HCT116 (cell line): ENCODE measurements at regions not wholly inside any gene's neighbourhood (a gene's known extent, or its start where the extent isn't known, plus 50 kb on each side); places are given as distances from the start of the nearest gene placed in this dataset.

ENCODE experiments used
- ATAC-seq: fragments of 200-7000 bp; cut with Tn5 transposase; 2 replicates; pipeline ENCODE4 v1.9.1; 2020; ENCODE audit warnings: mild to moderate bottlenecking, moderate library complexity
- BruUV-seq: library from RNA; stranded (reverse); fragments of 400-500 nt; replicated peaks from 2 replicates; lab custom pipeline; 2021; lab: Mats Ljungman, UMichigan
- CTCF ChIA-PET: fragments of 300-600 bp; sonication (Branson Sonifier 250); formaldehyde crosslinking; loops from one replicate; lab custom pipeline; 2021; ENCODE audit warnings: antibody characterized with exemption; lab: Charles Lee
- POLR2A ChIA-PET: fragments of 300-600, 350-600 bp; sonication (Branson Sonifier 250); formaldehyde crosslinking; loops from one replicate; lab custom pipeline; 2021; ENCODE audit warnings: antibody characterized with exemption; lab: Charles Lee
- RAD21 ChIA-PET, 2 experiments: fragments of 300-600 bp; sonication (Branson Sonifier 250); formaldehyde crosslinking; loops; one replicate each; lab custom pipeline; 2023; ENCODE audit warnings: low total read pairs in 2 of 2; ENCODE audit not compliant: uncharacterized antibody in 2 of 2, unreplicated experiment in 2 of 2, low non-redundant PET in 1 of 2; lab: Charles Lee
- DNase-seq: peaks from one replicate; pipeline ENCODE4 v3.0.0-alpha.2; 2010; ENCODE audit warnings: low read depth, low spot score
- H2AFZ ChIP-seq: fragments of 200-600 bp; shearing (Covaris generic), sonication (generic); 2 replicates; pipeline ENCODE4 v1.6.1; 2017; ENCODE audit warnings: low read depth, mixed run types, mixed read lengths, antibody characterized with exemption, low read length; ENCODE audit not compliant: poor library complexity, severe bottlenecking
- H3K27ac ChIP-seq: 2 replicates; pipeline ENCODE4 v1.5.1; 2012; ENCODE audit warnings: low read depth, low read length
- H3K27me3 ChIP-seq: fragments of 200-600 bp; sonication (generic); 2 replicates; pipeline ENCODE4 v1.6.1; 2016; ENCODE audit warnings: mixed run types, low read length, mixed read lengths; ENCODE audit not compliant: insufficient read depth
- H3K36me3 ChIP-seq, 2 experiments: fragments of 200-500 bp in 1 of 2; fragments of 200-600 bp in 1 of 2; sonication (Bioruptor generic) in 1 of 2; sonication (generic) in 1 of 2; 2 replicates each; pipeline versions ENCODE4 v1.5.1 to v1.6.1; 2014 to 2016; ENCODE audit warnings: low read length in 2 of 2, inconsistent platforms in 1 of 2, mixed read lengths in 1 of 2, mixed run types in 1 of 2; ENCODE audit not compliant: insufficient read depth in 2 of 2, control insufficient read depth in 1 of 2
- H3K4me1 ChIP-seq, 2 experiments: fragments of 200-600 bp in 1 of 2; sonication (generic) in 1 of 2; 2 replicates each; pipeline versions ENCODE4 v1.5.1 to v1.6.1; 2012 to 2017; ENCODE audit warnings: low read length in 2 of 2, inconsistent platforms in 1 of 2, mild to moderate bottlenecking in 1 of 2, mixed read lengths in 1 of 2, mixed run types in 1 of 2, moderate library complexity in 1 of 2; ENCODE audit not compliant: insufficient read depth in 2 of 2, control insufficient read depth in 1 of 2
- H3K4me2 ChIP-seq: fragments of 200-600 bp; sonication (generic); 2 replicates; pipeline ENCODE4 v1.6.1; 2017; ENCODE audit warnings: mixed run types, low read length, mixed read lengths
- H3K4me3 ChIP-seq, 2 experiments: fragments of 200-600 bp in 1 of 2; sonication (generic) in 1 of 2; replicated peaks in 1 of 2; 2 replicates each; pipeline ENCODE4 v1.5.1; 2011 to 2016; ENCODE audit warnings: low read length in 2 of 2, control low read depth in 1 of 2, low read depth in 1 of 2, mild to moderate bottlenecking in 1 of 2, mixed read lengths in 1 of 2, mixed run types in 1 of 2
- H3K79me2 ChIP-seq: fragments of 200-600 bp; sonication (generic); 2 replicates; pipeline ENCODE4 v1.6.1; 2017; ENCODE audit warnings: mild to moderate bottlenecking, mixed run types, low read length, moderate library complexity, mixed read lengths; ENCODE audit not compliant: insufficient read depth
- H3K9ac ChIP-seq: fragments of 200-600 bp; sonication (generic); 2 replicates; pipeline ENCODE4 v1.6.1; 2016; ENCODE audit warnings: low read length, mixed read lengths
- H3K9me2 ChIP-seq: fragments of 200-600 bp; sonication (generic), shearing (Covaris generic); 2 replicates; pipeline ENCODE4 v1.6.1; 2017; ENCODE audit warnings: mixed run types, mild to moderate bottlenecking, moderate library complexity; ENCODE audit not compliant: insufficient read depth
- H3K9me3 ChIP-seq, 2 experiments: fragments of 200-500 bp in 1 of 2; fragments of 200-600 bp in 1 of 2; sonication (Bioruptor generic) in 1 of 2; sonication (generic) in 1 of 2; 2 replicates each; pipeline ENCODE4 v1.6.1; 2014 to 2017; ENCODE audit warnings: low read length in 2 of 2, mixed read lengths in 2 of 2, inconsistent platforms in 1 of 2, low read depth in 1 of 2, mild to moderate bottlenecking in 1 of 2, mixed run types in 1 of 2, moderate library complexity in 1 of 2; ENCODE audit not compliant: control insufficient read depth in 1 of 2, insufficient read depth in 1 of 2
- H4K20me1 ChIP-seq: fragments of 200-600 bp; sonication (generic), shearing (Covaris generic); 2 replicates; pipeline ENCODE4 v1.6.1; 2017; ENCODE audit warnings: mixed run types, mild to moderate bottlenecking, moderate library complexity; ENCODE audit not compliant: insufficient read depth
- ATF3 ChIP-seq: IDR thresholded peaks from 2 replicates; pipeline ENCODE4 v1.6.1; 2012
- CBX3 ChIP-seq: IDR thresholded peaks from 2 replicates; pipeline ENCODE4 v1.6.1; 2012; ENCODE audit warnings: low read depth
- CEBPB ChIP-seq: IDR thresholded peaks from 2 replicates; pipeline ENCODE4 v1.6.1; 2012; ENCODE audit warnings: low read depth
- EGR1 ChIP-seq: IDR thresholded peaks from 2 replicates; pipeline ENCODE4 v1.6.1; 2012; ENCODE audit warnings: low read depth
- ELF1 ChIP-seq: IDR thresholded peaks from 2 replicates; pipeline ENCODE4 v1.6.1; 2012; ENCODE audit warnings: low read depth, borderline replicate concordance
- EZH2 ChIP-seq: fragments of 200-600 bp; sonication (generic); IDR thresholded peaks from 2 replicates; pipeline ENCODE4 v1.6.1; 2017; ENCODE audit warnings: antibody characterized with exemption, mixed run types
- EZH2phosphoT487 ChIP-seq: fragments of 200-600 bp; IDR thresholded peaks from 2 replicates; pipeline ENCODE4 v1.6.1; 2018; ENCODE audit warnings: antibody characterized with exemption, borderline replicate concordance
- FOSL1 ChIP-seq: IDR thresholded peaks from 2 replicates; pipeline ENCODE4 v1.6.1; 2012; ENCODE audit warnings: low read depth
- JUND ChIP-seq: IDR thresholded peaks from 2 replicates; pipeline ENCODE4 v1.6.1; 2012
- POLR2A ChIP-seq: IDR thresholded peaks from 2 replicates; pipeline ENCODE4 v1.7.0; 2011; ENCODE audit warnings: borderline replicate concordance; ENCODE audit not compliant: insufficient read depth, insufficient read length; ENCODE audit errors: extremely low read depth
- POLR2AphosphoS5 ChIP-seq: IDR thresholded peaks from 2 replicates; pipeline ENCODE4 v1.6.1; 2011; ENCODE audit warnings: mild to moderate bottlenecking, low read depth, low read length, moderate library complexity
- RAD21 ChIP-seq: IDR thresholded peaks from 2 replicates; pipeline ENCODE4 v1.6.1; 2012; ENCODE audit warnings: low read depth, mild to moderate bottlenecking
- REST ChIP-seq: IDR thresholded peaks from 2 replicates; pipeline ENCODE4 v1.6.1; 2012; ENCODE audit warnings: low read depth
- SIN3A ChIP-seq: IDR thresholded peaks from 2 replicates; pipeline ENCODE4 v1.6.1; 2012; ENCODE audit warnings: low read depth
- SP1 ChIP-seq: IDR thresholded peaks from 2 replicates; pipeline ENCODE4 v1.6.1; 2012; ENCODE audit warnings: low read depth
- SRF ChIP-seq: IDR thresholded peaks from 2 replicates; pipeline ENCODE4 v1.6.1; 2012; ENCODE audit warnings: low read depth
- TCF7L2 ChIP-seq: IDR thresholded peaks from 2 replicates; pipeline ENCODE4 v1.7.0; 2011; ENCODE audit warnings: borderline replicate concordance, inconsistent platforms; ENCODE audit not compliant: insufficient read depth, insufficient read length; ENCODE audit errors: extremely low read depth
- YY1 ChIP-seq: IDR thresholded peaks from 2 replicates; pipeline ENCODE4 v1.6.1; 2011; ENCODE audit warnings: low read length, low read depth, moderate library complexity, mild to moderate bottlenecking; ENCODE audit not compliant: insufficient replicate concordance; ENCODE audit errors: extremely low read depth
- ZFX ChIP-seq: fragments of 450-650 bp; IDR thresholded peaks from 2 replicates; pipeline ENCODE4 v1.6.1; 2017
- ZNF274 ChIP-seq: fragments of 200-500 bp; sonication (Bioruptor generic); IDR thresholded peaks from 2 replicates; pipeline ENCODE4 v1.6.1; 2014; ENCODE audit warnings: mild to moderate bottlenecking, low read depth, low read length, inconsistent platforms
- intact Hi-C: fragments of 100-400 bp; cut with micrococcal nuclease; formaldehyde crosslinking; loops from 2 replicates; pipeline ENCODE4 v1.10.0; 2022

- TF ChIP-seq SIN3A: no peak
- no peak for TF ChIP-seq ATF3
- TF ChIP-seq EZH2: no peak
- Histone ChIP-seq H3K9me2 (no peaks in the 10 kb centered on the region), H2AFZ (no peak overlapping the region), H4K20me1 (no peaks in the 10 kb centered on the region), H3K9ac (no peak overlapping the region), H3K4me1 (no peaks in the 10 kb centered on the region), H3K4me2 (no peak overlapping the region), H3K4me3 (no peak overlapping the region), H3K9me3 (no peaks in the 10 kb centered on the region), H3K36me3 (no peaks in the 10 kb centered on the region), H3K27me3 (peaks cover 41% of the 10 kb centered on the region; the same call in 1 of the 2 replicates), H3K79me2 (no peaks in the 10 kb centered on the region), H3K27ac (no peak overlapping the region)
- RAD21 ChIA-PET: no interaction called here
- DNase-seq (no peak), ATAC-seq (no peak)
- POLR2A ChIA-PET: no interaction called here
- CTCF ChIA-PET: no interaction called here
- BruUV-seq: no TSS peak
- intact Hi-C loops: no loop called here
Observed at GRCh38 chr16:86786338-86786737, 208.0 kb downstream of the FOXL1 start.

- H3K9me2 ChIP-seq: no peaks in the 10 kb centered on the region
- POLR2A ChIA-PET: no interaction called here
- BruUV-seq: no TSS peak
- RAD21 ChIA-PET: no interaction called here
- intact Hi-C loops: no loop called here
- no peaks in the 10 kb centered on the region for H3K36me3 ChIP-seq
- DNase-seq: no peak
- no peak overlapping the region for H3K9ac ChIP-seq
- H2AFZ ChIP-seq: no peak overlapping the region
- no peaks in the 10 kb centered on the region for H3K4me1 ChIP-seq
- H4K20me1 ChIP-seq: no peaks in the 10 kb centered on the region
- no peak overlapping the region for H3K4me3 ChIP-seq
- CTCF ChIA-PET: no interaction called here
- no peak overlapping the region for H3K27ac ChIP-seq
- H3K27me3 ChIP-seq: peaks cover 43% of the 10 kb centered on the region; the same call in 1 of the 2 replicates
- H3K9me3 ChIP-seq: no peaks in the 10 kb centered on the region
- ATAC-seq: no peak
- no peak overlapping the region for H3K4me2 ChIP-seq
- no peaks in the 10 kb centered on the region for H3K79me2 ChIP-seq
- no peak for TF ChIP-seq EGR1
- no peak for TF ChIP-seq EZH2phosphoT487
- no peak for TF ChIP-seq REST
- TF ChIP-seq POLR2A: no peak
- no peak for TF ChIP-seq FOSL1
- no peak for TF ChIP-seq RAD21
- TF ChIP-seq ZFX: no peak
- TF ChIP-seq SRF: no peak
- no peak for TF ChIP-seq POLR2AphosphoS5
- TF ChIP-seq YY1: no peak
- no peak for TF ChIP-seq ELF1
- no peak for TF ChIP-seq JUND
- TF ChIP-seq TCF7L2: no peak
- no peak for TF ChIP-seq CBX3
- no peak for TF ChIP-seq ATF3
- TF ChIP-seq SP1: no peak
- no peak for TF ChIP-seq CEBPB
- TF ChIP-seq ZNF274: no peak
Observed at GRCh38 chr16:86786994-86787393, 208.6 kb downstream of the FOXL1 start.
